Right lobe of liver (tissue), 4 donors: ENCODE measurements at regions not wholly inside any gene's neighbourhood (a gene's known extent, or its start where the extent isn't known, plus 50 kb on each side); places are given as distances from the start of the nearest gene placed in this dataset.

Source experiments
- POLR2A ChIP-seq: fragments of 450-650 bp; IDR thresholded peaks from one replicate; pipeline ENCODE4 v1.6.1; 2017; ENCODE audit warnings: antibody characterized with exemption, mild to moderate bottlenecking
- TF ChIP-seq, protein P1 (sequence below), 4 donors: fragments of 200-600 bp in 3 of 4; fragments of 450-650 bp in 1 of 4; IDR thresholded peaks; one replicate each; pipeline versions ENCODE4 v1.5.1 to v1.8.0; 2016 to 2022; ENCODE audit warnings: antibody characterized with exemption in 4 of 4, mild to moderate bottlenecking in 2 of 4
- donor health status: DM: no; HTN: no; CAD: no.
- donor health status: DM: no; HTN: no; CAD: no.
- donor health status: DM: no; HTN: yes; CAD: no.

DNA sequence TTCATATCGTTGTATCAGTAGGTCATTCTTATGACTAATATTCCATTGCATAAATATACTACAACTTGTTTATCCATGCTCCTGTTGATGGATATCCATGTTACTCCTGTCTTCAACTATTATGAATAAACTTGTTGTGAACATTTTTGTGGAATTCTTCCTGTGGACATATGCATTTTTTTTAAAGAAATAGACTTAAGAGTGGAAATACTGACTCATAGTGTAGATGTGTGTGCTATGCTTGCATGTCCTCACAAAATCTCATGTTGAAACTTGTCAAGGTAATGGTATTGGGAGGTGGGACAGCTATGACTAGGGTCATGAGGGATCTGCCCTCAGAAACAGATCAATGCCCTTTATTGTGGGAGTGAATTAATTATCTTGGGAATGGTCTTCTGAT lies 240.5 kb upstream of the PRSS58 start:
- TF ChIP-seq, protein P1, sequence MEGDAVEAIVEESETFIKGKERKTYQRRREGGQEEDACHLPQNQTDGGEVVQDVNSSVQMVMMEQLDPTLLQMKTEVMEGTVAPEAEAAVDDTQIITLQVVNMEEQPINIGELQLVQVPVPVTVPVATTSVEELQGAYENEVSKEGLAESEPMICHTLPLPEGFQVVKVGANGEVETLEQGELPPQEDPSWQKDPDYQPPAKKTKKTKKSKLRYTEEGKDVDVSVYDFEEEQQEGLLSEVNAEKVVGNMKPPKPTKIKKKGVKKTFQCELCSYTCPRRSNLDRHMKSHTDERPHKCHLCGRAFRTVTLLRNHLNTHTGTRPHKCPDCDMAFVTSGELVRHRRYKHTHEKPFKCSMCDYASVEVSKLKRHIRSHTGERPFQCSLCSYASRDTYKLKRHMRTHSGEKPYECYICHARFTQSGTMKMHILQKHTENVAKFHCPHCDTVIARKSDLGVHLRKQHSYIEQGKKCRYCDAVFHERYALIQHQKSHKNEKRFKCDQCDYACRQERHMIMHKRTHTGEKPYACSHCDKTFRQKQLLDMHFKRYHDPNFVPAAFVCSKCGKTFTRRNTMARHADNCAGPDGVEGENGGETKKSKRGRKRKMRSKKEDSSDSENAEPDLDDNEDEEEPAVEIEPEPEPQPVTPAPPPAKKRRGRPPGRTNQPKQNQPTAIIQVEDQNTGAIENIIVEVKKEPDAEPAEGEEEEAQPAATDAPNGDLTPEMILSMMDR (IDR thresholded peaks at IDR 0.05) = no peak
- TF ChIP-seq POLR2A = no peak
